ENCODE measurements at regions not wholly inside any gene's neighbourhood (a gene's known extent, or its start where the extent isn't known, plus 50 kb on each side); places are given as distances from the start of the nearest gene placed in this dataset.

- Histone ChIP-seq H3K9ac (ENCODE audit: low read length) (no peak overlapping the region), H3K4me1 (ENCODE audit: control insufficient read depth, insufficient read depth, low read length) (peaks cover 1% of the 10 kb centered on the region), H3K36me3 (ENCODE audit: control insufficient read depth, insufficient read depth, low read length) (no peaks in the 10 kb centered on the region), H3K27me3 (ENCODE audit: control insufficient read depth, insufficient read depth, low read length) (no peaks in the 10 kb centered on the region), H3K4me3 (ENCODE audit: low read length) (no peak overlapping the region), H3K27ac (ENCODE audit: low read depth, low read length) (no peak overlapping the region)
These were observed 216.3 kb downstream of the GADD45G start for GRCh38 chr9:89821081-89821480.

GRCh38 chr9:89822996-89823395 is 218.2 kb downstream of the GADD45G start:
- Histone ChIP-seq H3K27ac (ENCODE audit: low read depth, low read length) (no peak overlapping the region), H3K9ac (ENCODE audit: low read length) (no peak overlapping the region), H3K4me3 (ENCODE audit: low read length) (no peak overlapping the region)

GRCh38 chr9:89825669-89826068 is 220.9 kb downstream of the GADD45G start:
- no peak overlapping the region for H3K9ac ChIP-seq (ENCODE audit: low read length)
- H3K36me3 ChIP-seq (ENCODE audit: control insufficient read depth, insufficient read depth, low read length) = no peaks in the 10 kb centered on the region
- no peaks in the 10 kb centered on the region for H3K4me1 ChIP-seq (ENCODE audit: control insufficient read depth, insufficient read depth, low read length)
- H3K4me3 ChIP-seq (ENCODE audit: low read length) = no peak overlapping the region
- no peaks in the 10 kb centered on the region for H3K27me3 ChIP-seq (ENCODE audit: control insufficient read depth, insufficient read depth, low read length)
- no peak overlapping the region for H3K27ac ChIP-seq (ENCODE audit: low read depth, low read length)

More at GRCh38 chr9:89822996-89823395, 218.2 kb downstream of the GADD45G start:
- Histone ChIP-seq H3K36me3 (ENCODE audit: control insufficient read depth, insufficient read depth, low read length) (no peaks in the 10 kb centered on the region), H3K4me1 (ENCODE audit: control insufficient read depth, insufficient read depth, low read length) (no peaks in the 10 kb centered on the region), H3K27me3 (ENCODE audit: control insufficient read depth, insufficient read depth, low read length) (no peaks in the 10 kb centered on the region)

GRCh38 chr9:89826186-89826585 is 221.4 kb downstream of the GADD45G start:
- no peaks in the 10 kb centered on the region for H3K4me1 ChIP-seq (ENCODE audit: control insufficient read depth, insufficient read depth, low read length)
- H3K27ac ChIP-seq (ENCODE audit: low read depth, low read length) = no peak overlapping the region
- no peaks in the 10 kb centered on the region for H3K27me3 ChIP-seq (ENCODE audit: control insufficient read depth, insufficient read depth, low read length)
- H3K36me3 ChIP-seq (ENCODE audit: control insufficient read depth, insufficient read depth, low read length) = no peaks in the 10 kb centered on the region
- H3K9ac ChIP-seq (ENCODE audit: low read length) = no peak overlapping the region
- no peak overlapping the region for H3K4me3 ChIP-seq (ENCODE audit: low read length)

- Histone ChIP-seq H3K27ac (ENCODE audit: low read depth, low read length) (no peak overlapping the region), H3K4me3 (ENCODE audit: low read length) (no peak overlapping the region), H3K36me3 (ENCODE audit: control insufficient read depth, insufficient read depth, low read length) (no peaks in the 10 kb centered on the region), H3K27me3 (ENCODE audit: control insufficient read depth, insufficient read depth, low read length) (no peaks in the 10 kb centered on the region), H3K9ac (ENCODE audit: low read length) (no peak overlapping the region), H3K4me1 (ENCODE audit: control insufficient read depth, insufficient read depth, low read length) (no peaks in the 10 kb centered on the region)
These were observed 224.5 kb downstream of the GADD45G start for GRCh38 chr9:89829346-89829745.

- Histone ChIP-seq H3K9ac (ENCODE audit: low read length) (no peak overlapping the region), H3K4me1 (ENCODE audit: control insufficient read depth, insufficient read depth, low read length) (peaks cover 12% of the 10 kb centered on the region), H3K4me3 (ENCODE audit: low read length) (no peak overlapping the region), H3K27ac (ENCODE audit: low read depth, low read length) (no peak overlapping the region), H3K36me3 (ENCODE audit: control insufficient read depth, insufficient read depth, low read length) (no peaks in the 10 kb centered on the region), H3K27me3 (ENCODE audit: control insufficient read depth, insufficient read depth, low read length) (no peaks in the 10 kb centered on the region)
These were observed 230.9 kb downstream of the GADD45G start for GRCh38 chr9:89835666-89836065.

- no peak overlapping the region for H3K4me3 ChIP-seq (ENCODE audit: low read length)
- no peak overlapping the region for H3K9ac ChIP-seq (ENCODE audit: low read length)
- H3K36me3 ChIP-seq (ENCODE audit: control insufficient read depth, insufficient read depth, low read length) = no peaks in the 10 kb centered on the region
- H3K27me3 ChIP-seq (ENCODE audit: control insufficient read depth, insufficient read depth, low read length) = no peaks in the 10 kb centered on the region
- peaks cover 12% of the 10 kb centered on the region for H3K4me1 ChIP-seq (ENCODE audit: control insufficient read depth, insufficient read depth, low read length)
- no peak overlapping the region for H3K27ac ChIP-seq (ENCODE audit: low read depth, low read length)
These were observed 232.5 kb downstream of the GADD45G start for GRCh38 chr9:89837162-89837933.

- Histone ChIP-seq H3K4me1 (ENCODE audit: control insufficient read depth, insufficient read depth, low read length) (peaks cover 12% of the 10 kb centered on the region), H3K27ac (ENCODE audit: low read depth, low read length) (no peak overlapping the region), H3K27me3 (ENCODE audit: control insufficient read depth, insufficient read depth, low read length) (no peaks in the 10 kb centered on the region), H3K9ac (ENCODE audit: low read length) (no peak overlapping the region), H3K4me3 (ENCODE audit: low read length) (no peak overlapping the region), H3K36me3 (ENCODE audit: control insufficient read depth, insufficient read depth, low read length) (no peaks in the 10 kb centered on the region)
These were observed 233.1 kb downstream of the GADD45G start for GRCh38 chr9:89837934-89838310.

- H3K27me3 ChIP-seq (ENCODE audit: control insufficient read depth, insufficient read depth, low read length) = no peaks in the 10 kb centered on the region
- no peaks in the 10 kb centered on the region for H3K36me3 ChIP-seq (ENCODE audit: control insufficient read depth, insufficient read depth, low read length)
- peaks cover 12% of the 10 kb centered on the region for H3K4me1 ChIP-seq (ENCODE audit: control insufficient read depth, insufficient read depth, low read length)
- no peak overlapping the region for H3K4me3 ChIP-seq (ENCODE audit: low read length)
- no peak overlapping the region for H3K9ac ChIP-seq (ENCODE audit: low read length)
- no peak overlapping the region for H3K27ac ChIP-seq (ENCODE audit: low read depth, low read length)
These were observed 233.8 kb downstream of the GADD45G start for GRCh38 chr9:89838621-89839020.

GRCh38 chr9:89839449-89839848 is 234.6 kb downstream of the GADD45G start:
- H3K27me3 ChIP-seq (ENCODE audit: control insufficient read depth, insufficient read depth, low read length) = no peaks in the 10 kb centered on the region
- H3K4me3 ChIP-seq (ENCODE audit: low read length) = no peak overlapping the region
- no peak overlapping the region for H3K27ac ChIP-seq (ENCODE audit: low read depth, low read length)
- peaks cover 12% of the 10 kb centered on the region for H3K4me1 ChIP-seq (ENCODE audit: control insufficient read depth, insufficient read depth, low read length)
- H3K36me3 ChIP-seq (ENCODE audit: control insufficient read depth, insufficient read depth, low read length) = no peaks in the 10 kb centered on the region
- no peak overlapping the region for H3K9ac ChIP-seq (ENCODE audit: low read length)

GRCh38 chr9:89839952-89840351 is 235.1 kb downstream of the GADD45G start:
- Histone ChIP-seq H3K27ac (ENCODE audit: low read depth, low read length) (no peak overlapping the region), H3K27me3 (ENCODE audit: control insufficient read depth, insufficient read depth, low read length) (no peaks in the 10 kb centered on the region), H3K4me1 (ENCODE audit: control insufficient read depth, insufficient read depth, low read length) (peaks cover 12% of the 10 kb centered on the region), H3K36me3 (ENCODE audit: control insufficient read depth, insufficient read depth, low read length) (no peaks in the 10 kb centered on the region), H3K9ac (ENCODE audit: low read length) (no peak overlapping the region), H3K4me3 (ENCODE audit: low read length) (no peak overlapping the region)

GRCh38 chr9:89841456-89841855 is 236.6 kb downstream of the GADD45G start:
- Histone ChIP-seq H3K4me1 (ENCODE audit: control insufficient read depth, insufficient read depth, low read length) (peaks cover 12% of the 10 kb centered on the region), H3K4me3 (ENCODE audit: low read length) (no peak overlapping the region), H3K27me3 (ENCODE audit: control insufficient read depth, insufficient read depth, low read length) (no peaks in the 10 kb centered on the region), H3K27ac (ENCODE audit: low read depth, low read length) (no peak overlapping the region), H3K36me3 (ENCODE audit: control insufficient read depth, insufficient read depth, low read length) (no peaks in the 10 kb centered on the region), H3K9ac (ENCODE audit: low read length) (no peak overlapping the region)

- H3K27ac ChIP-seq (ENCODE audit: low read depth, low read length) = no peak overlapping the region
- peaks cover 12% of the 10 kb centered on the region for H3K4me1 ChIP-seq (ENCODE audit: control insufficient read depth, insufficient read depth, low read length)
- H3K27me3 ChIP-seq (ENCODE audit: control insufficient read depth, insufficient read depth, low read length) = no peaks in the 10 kb centered on the region
- H3K36me3 ChIP-seq (ENCODE audit: control insufficient read depth, insufficient read depth, low read length) = no peaks in the 10 kb centered on the region
- H3K4me3 ChIP-seq (ENCODE audit: low read length) = no peak overlapping the region
- H3K9ac ChIP-seq (ENCODE audit: low read length) = no peak overlapping the region
These were observed 237.5 kb downstream of the GADD45G start for GRCh38 chr9:89842267-89842768.
